Sigmoid colon (tissue), 4 donors: ENCODE measurements at regions not wholly inside any gene's neighbourhood (a gene's known extent, or its start where the extent isn't known, plus 50 kb on each side); places are given as distances from the start of the nearest gene placed in this dataset.

Experiments used
- EP300 ChIP-seq, 4 donors: sonication (generic); formaldehyde crosslinking; IDR thresholded peaks; one replicate each; pipeline ENCODE4 v1.6.1; 2017; ENCODE audit warnings: antibody characterized with exemption in 4 of 4
- POLR2A ChIP-seq, 2 donors: fragments of 450-650 bp; IDR thresholded peaks; one replicate each; pipeline ENCODE4 v1.6.1; 2016; ENCODE audit warnings: antibody characterized with exemption in 2 of 2, mild to moderate bottlenecking in 2 of 2, moderate library complexity in 2 of 2
- POLR2AphosphoS5 ChIP-seq, 4 donors: sonication (generic); formaldehyde crosslinking; IDR thresholded peaks; one replicate each; pipeline ENCODE4 v1.6.1; 2017; ENCODE audit warnings: antibody characterized with exemption in 4 of 4
- TF ChIP-seq, protein P1 (sequence below), 4 experiments: fragments of 450-650 bp in 3 of 4; fragments of 200-600 bp in 1 of 4; IDR thresholded peaks; one replicate each; pipeline ENCODE4 v1.5.1; 2016 to 2019; ENCODE audit warnings: antibody characterized with exemption in 4 of 4, mild to moderate bottlenecking in 3 of 4, moderate library complexity in 2 of 4

DNA sequence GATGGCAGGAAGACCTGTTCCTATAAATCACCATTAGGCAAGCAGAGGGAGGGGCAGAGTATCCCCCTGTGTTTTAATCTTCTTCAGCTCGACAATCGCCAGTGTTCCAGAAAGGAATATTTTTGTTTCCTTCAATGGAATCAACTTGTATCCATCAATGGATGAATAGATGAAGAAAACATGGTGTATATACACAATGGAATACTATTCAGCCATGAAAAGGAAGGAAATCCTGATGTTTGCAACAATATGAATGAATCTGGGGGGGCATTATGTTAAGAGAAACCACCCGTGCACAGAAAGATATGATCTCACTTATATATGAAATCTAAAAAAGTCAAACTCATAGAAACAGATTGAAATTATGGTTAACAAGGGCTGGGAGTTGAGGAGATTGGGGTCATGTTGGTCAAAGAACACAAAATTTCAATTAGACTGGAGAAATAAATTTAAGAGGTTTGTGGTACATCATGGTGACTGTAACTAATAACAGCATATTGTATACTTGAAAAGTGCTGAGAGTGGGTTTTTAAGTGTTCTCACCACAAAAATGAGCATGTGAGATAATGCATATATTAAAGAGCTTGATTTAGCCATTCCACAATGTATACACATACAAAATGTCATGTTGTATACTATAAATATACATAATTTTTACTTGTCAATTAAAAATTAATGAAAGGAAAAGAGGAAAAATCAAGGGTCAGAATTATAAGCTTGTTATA lies 64.2 kb upstream of the ITGA11 start:
- TF ChIP-seq POLR2AphosphoS5 (IDR thresholded peaks at IDR 0.05) = no peak
- TF ChIP-seq, protein P1, sequence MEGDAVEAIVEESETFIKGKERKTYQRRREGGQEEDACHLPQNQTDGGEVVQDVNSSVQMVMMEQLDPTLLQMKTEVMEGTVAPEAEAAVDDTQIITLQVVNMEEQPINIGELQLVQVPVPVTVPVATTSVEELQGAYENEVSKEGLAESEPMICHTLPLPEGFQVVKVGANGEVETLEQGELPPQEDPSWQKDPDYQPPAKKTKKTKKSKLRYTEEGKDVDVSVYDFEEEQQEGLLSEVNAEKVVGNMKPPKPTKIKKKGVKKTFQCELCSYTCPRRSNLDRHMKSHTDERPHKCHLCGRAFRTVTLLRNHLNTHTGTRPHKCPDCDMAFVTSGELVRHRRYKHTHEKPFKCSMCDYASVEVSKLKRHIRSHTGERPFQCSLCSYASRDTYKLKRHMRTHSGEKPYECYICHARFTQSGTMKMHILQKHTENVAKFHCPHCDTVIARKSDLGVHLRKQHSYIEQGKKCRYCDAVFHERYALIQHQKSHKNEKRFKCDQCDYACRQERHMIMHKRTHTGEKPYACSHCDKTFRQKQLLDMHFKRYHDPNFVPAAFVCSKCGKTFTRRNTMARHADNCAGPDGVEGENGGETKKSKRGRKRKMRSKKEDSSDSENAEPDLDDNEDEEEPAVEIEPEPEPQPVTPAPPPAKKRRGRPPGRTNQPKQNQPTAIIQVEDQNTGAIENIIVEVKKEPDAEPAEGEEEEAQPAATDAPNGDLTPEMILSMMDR (IDR thresholded peaks at IDR 0.05) = no peak
- no peak for TF ChIP-seq POLR2A (IDR thresholded peaks at IDR 0.05)
- no peak for TF ChIP-seq EP300 (IDR thresholded peaks at IDR 0.05)
